Parathyroid adenoma (tissue), 2 donors: ENCODE measurements at regions not wholly inside any gene's neighbourhood (a gene's known extent, or its start where the extent isn't known, plus 50 kb on each side); places are given as distances from the start of the nearest gene placed in this dataset.

ENCODE experiments used
- H2AFZ ChIP-seq: fragments of 300-600 bp; sonication (generic); one replicate; pipeline ENCODE4 v1.7.0; 2017; ENCODE audit warnings: antibody characterized with exemption, mild to moderate bottlenecking
- H3K27ac ChIP-seq: fragments of 300-600 bp; sonication (generic); one replicate; pipeline ENCODE4 v1.7.0; 2017
- H3K27me3 ChIP-seq: fragments of 300-600 bp; sonication (generic); one replicate; pipeline ENCODE4 v1.7.0; 2017; ENCODE audit warnings: low read length; ENCODE audit not compliant: control insufficient read depth, insufficient read depth
- H3K36me3 ChIP-seq: fragments of 300-600 bp; sonication (generic); one replicate; pipeline ENCODE4 v1.7.0; 2017; ENCODE audit warnings: low read length; ENCODE audit not compliant: control insufficient read depth, insufficient read depth
- H3K4me1 ChIP-seq: fragments of 300-600 bp; sonication (generic); one replicate; pipeline ENCODE4 v1.7.0; 2017; ENCODE audit warnings: control low read depth
- H3K4me2 ChIP-seq: fragments of 300-600 bp; sonication (generic); one replicate; pipeline ENCODE4 v1.7.0; 2017; ENCODE audit warnings: low read length
- H3K4me3 ChIP-seq: fragments of 300-600 bp; sonication (generic); one replicate; pipeline ENCODE4 v1.7.0; 2017; ENCODE audit warnings: low read depth, low read length
- H3K79me2 ChIP-seq: fragments of 300-600 bp; sonication (generic); one replicate; pipeline ENCODE4 v1.7.0; 2017; ENCODE audit warnings: control low read depth
- H3K9ac ChIP-seq: fragments of 300-600 bp; sonication (generic); one replicate; pipeline ENCODE4 v1.7.0; 2017; ENCODE audit warnings: mild to moderate bottlenecking
- H3K9me3 ChIP-seq: fragments of 300-600 bp; sonication (generic); one replicate; pipeline ENCODE4 v1.7.0; 2017; ENCODE audit warnings: low read length; ENCODE audit not compliant: control insufficient read depth
- CTCF ChIP-seq: fragments of 300-600 bp; sonication (generic); IDR thresholded peaks from one replicate; pipeline ENCODE4 v1.7.0; 2017; ENCODE audit warnings: antibody characterized with exemption, mild to moderate bottlenecking
- donor health status: primary hyperparathyroidism.

- Histone ChIP-seq H3K36me3 (no peaks in the 10 kb centered on the region), H2AFZ (no peak overlapping the region), H3K9me3 (no peaks in the 10 kb centered on the region), H3K4me2 (no peak overlapping the region), H3K4me1 (no peaks in the 10 kb centered on the region), H3K4me3 (no peak overlapping the region), H3K27ac (no peak overlapping the region), H3K27me3 (no peaks in the 10 kb centered on the region), H3K9ac (no peak overlapping the region), H3K79me2 (no peaks in the 10 kb centered on the region)
- TF ChIP-seq CTCF: no peak
Observed at GRCh38 chr10:98326621-98327027, 58.6 kb upstream of the LOXL4 start.

- H3K36me3 ChIP-seq: no peaks in the 10 kb centered on the region
- no peak overlapping the region for H3K9ac ChIP-seq
- no peak overlapping the region for H3K4me3 ChIP-seq
- H2AFZ ChIP-seq: no peak overlapping the region
- H3K9me3 ChIP-seq: no peaks in the 10 kb centered on the region
- no peak for TF ChIP-seq CTCF
- no peak overlapping the region for H3K27ac ChIP-seq
- no peaks in the 10 kb centered on the region for H3K4me1 ChIP-seq
- H3K27me3 ChIP-seq: no peaks in the 10 kb centered on the region
- no peaks in the 10 kb centered on the region for H3K79me2 ChIP-seq
- H3K4me2 ChIP-seq: no peak overlapping the region
Observed at GRCh38 chr10:98323221-98324164, 55.5 kb upstream of the LOXL4 start.

GRCh38 chr10:98321186-98321780 lies 53.3 kb upstream of the LOXL4 start:
- no peaks in the 10 kb centered on the region for H3K36me3 ChIP-seq
- no peaks in the 10 kb centered on the region for H3K4me1 ChIP-seq
- H3K27ac ChIP-seq: no peak overlapping the region
- H3K79me2 ChIP-seq: no peaks in the 10 kb centered on the region
- H3K9me3 ChIP-seq: no peaks in the 10 kb centered on the region
- TF ChIP-seq CTCF: no peak
- no peak overlapping the region for H2AFZ ChIP-seq
- H3K4me2 ChIP-seq: no peak overlapping the region
- no peak overlapping the region for H3K9ac ChIP-seq
- H3K4me3 ChIP-seq: no peak overlapping the region
- H3K27me3 ChIP-seq: no peaks in the 10 kb centered on the region

- Histone ChIP-seq H3K36me3 (no peaks in the 10 kb centered on the region), H3K9me3 (no peaks in the 10 kb centered on the region), H3K27me3 (no peaks in the 10 kb centered on the region), H3K4me2 (no peak overlapping the region), H3K27ac (no peak overlapping the region), H2AFZ (no peak overlapping the region), H3K79me2 (no peaks in the 10 kb centered on the region), H3K4me1 (no peaks in the 10 kb centered on the region), H3K4me3 (no peak overlapping the region), H3K9ac (no peak overlapping the region)
- TF ChIP-seq CTCF: no peak
Observed at GRCh38 chr10:98320486-98321185, 52.6 kb upstream of the LOXL4 start.
